ENCODE measurements at regions not wholly inside any gene's neighbourhood (a gene's known extent, or its start where the extent isn't known, plus 50 kb on each side); places are given as distances from the start of the nearest gene placed in this dataset.
A peak's percentile ranks its signal among the peaks of the same experiment; 100 is the strongest.

GRCh38 chr14:29078810-29079522, 312.4 kb downstream of the FOXG1 start:
- TF ChIP-seq CTCF (IDR thresholded peaks at IDR 0.05; ENCODE audit: low read depth, low read length, missing control alignments), result no peak
- no peak for DNase-seq (ENCODE audit: low read depth)
- in situ Hi-C loops (cut with HindIII; ENCODE audit: low sequenced_read_pairs), result no loop called here
- H3K4me3 ChIP-seq (ENCODE audit: low read depth, low read length), result no peak overlapping the region

GRCh38 chr14:29085546-29085945, 319.0 kb downstream of the FOXG1 start:
- in situ Hi-C loops (cut with HindIII; ENCODE audit: low sequenced_read_pairs), result no loop called here
- no peak for DNase-seq (ENCODE audit: low read depth)
- TF ChIP-seq CTCF (IDR thresholded peaks at IDR 0.05; ENCODE audit: low read depth, low read length, missing control alignments), result peak; percentile 57
- H3K4me3 ChIP-seq (ENCODE audit: low read depth, low read length), result no peak overlapping the region

- DNase-seq (ENCODE audit: low read depth), result no peak
- H3K4me3 ChIP-seq (ENCODE audit: low read depth, low read length), result no peak overlapping the region
- TF ChIP-seq CTCF (IDR thresholded peaks at IDR 0.05; ENCODE audit: low read depth, low read length, missing control alignments), result no peak
- in situ Hi-C loops (cut with HindIII; ENCODE audit: low sequenced_read_pairs), result no loop called here
Measured at GRCh38 chr14:29089849-29090248, 323.3 kb downstream of the FOXG1 start.

GRCh38 chr14:29092121-29092520, 325.5 kb downstream of the FOXG1 start:
- H3K4me3 ChIP-seq (ENCODE audit: low read depth, low read length), result no peak overlapping the region
- no peak for TF ChIP-seq CTCF (IDR thresholded peaks at IDR 0.05; ENCODE audit: low read depth, low read length, missing control alignments)
- in situ Hi-C loops (cut with HindIII; ENCODE audit: low sequenced_read_pairs), result no loop called here
- no peak for DNase-seq (ENCODE audit: low read depth)

- in situ Hi-C loops (cut with HindIII; ENCODE audit: low sequenced_read_pairs), result no loop called here
- no peak overlapping the region for H3K4me3 ChIP-seq (ENCODE audit: low read depth, low read length)
- DNase-seq (ENCODE audit: low read depth), result no peak
- no peak for TF ChIP-seq CTCF (IDR thresholded peaks at IDR 0.05; ENCODE audit: low read depth, low read length, missing control alignments)
Measured at GRCh38 chr14:29097476-29097875, 330.9 kb downstream of the FOXG1 start.

- no peak for TF ChIP-seq CTCF (IDR thresholded peaks at IDR 0.05; ENCODE audit: low read depth, low read length, missing control alignments)
- in situ Hi-C loops (cut with HindIII; ENCODE audit: low sequenced_read_pairs), result no loop called here
- DNase-seq (ENCODE audit: low read depth), result no peak
- H3K4me3 ChIP-seq (ENCODE audit: low read depth, low read length), result no peak overlapping the region
Measured at GRCh38 chr14:29098656-29099055, 332.1 kb downstream of the FOXG1 start.

All from astrocyte of the cerebellum (primary cell).